ENCODE measurements at regions not wholly inside any gene's neighbourhood (a gene's known extent, or its start where the extent isn't known, plus 50 kb on each side); places are given as distances from the start of the nearest gene placed in this dataset.

DNA sequence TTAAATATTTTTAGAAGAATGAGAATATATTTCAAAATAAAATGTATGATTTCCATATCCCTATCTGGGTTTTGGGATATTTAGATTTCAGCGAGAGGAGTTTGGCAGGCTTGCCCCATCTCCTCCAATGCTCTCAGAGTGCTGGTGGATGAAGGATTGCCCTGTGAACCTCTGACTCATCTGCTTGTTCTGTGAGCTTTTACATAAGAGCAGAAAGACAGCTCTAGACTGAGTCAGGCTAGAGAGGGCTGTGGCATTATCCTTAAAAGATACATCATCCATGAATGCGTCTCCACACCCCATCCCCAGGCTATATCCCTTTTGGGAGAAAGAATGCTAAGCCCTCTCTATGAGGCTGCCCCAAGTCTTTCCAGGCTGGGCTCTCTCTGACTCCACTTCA is 190.6 kb downstream of the TUBA3C start:
- no peak for DNase-seq (ENCODE audit: low spot score in 2 of 2, unreplicated experiment in 2 of 2)
- H3K27me3 Mint-ChIP-seq (ENCODE audit: low read depth), result no peaks in the 10 kb centered on the region
- peaks cover 74% of the 10 kb centered on the region for H3K9me3 Mint-ChIP-seq
- H3K4me3 Mint-ChIP-seq, result no peak overlapping the region
- TF ChIP-seq, protein P1, sequence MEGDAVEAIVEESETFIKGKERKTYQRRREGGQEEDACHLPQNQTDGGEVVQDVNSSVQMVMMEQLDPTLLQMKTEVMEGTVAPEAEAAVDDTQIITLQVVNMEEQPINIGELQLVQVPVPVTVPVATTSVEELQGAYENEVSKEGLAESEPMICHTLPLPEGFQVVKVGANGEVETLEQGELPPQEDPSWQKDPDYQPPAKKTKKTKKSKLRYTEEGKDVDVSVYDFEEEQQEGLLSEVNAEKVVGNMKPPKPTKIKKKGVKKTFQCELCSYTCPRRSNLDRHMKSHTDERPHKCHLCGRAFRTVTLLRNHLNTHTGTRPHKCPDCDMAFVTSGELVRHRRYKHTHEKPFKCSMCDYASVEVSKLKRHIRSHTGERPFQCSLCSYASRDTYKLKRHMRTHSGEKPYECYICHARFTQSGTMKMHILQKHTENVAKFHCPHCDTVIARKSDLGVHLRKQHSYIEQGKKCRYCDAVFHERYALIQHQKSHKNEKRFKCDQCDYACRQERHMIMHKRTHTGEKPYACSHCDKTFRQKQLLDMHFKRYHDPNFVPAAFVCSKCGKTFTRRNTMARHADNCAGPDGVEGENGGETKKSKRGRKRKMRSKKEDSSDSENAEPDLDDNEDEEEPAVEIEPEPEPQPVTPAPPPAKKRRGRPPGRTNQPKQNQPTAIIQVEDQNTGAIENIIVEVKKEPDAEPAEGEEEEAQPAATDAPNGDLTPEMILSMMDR (IDR thresholded peaks at IDR 0.05; ENCODE audit: unreplicated experiment), result no peak
- peaks cover 12% of the 10 kb centered on the region for H3K36me3 Mint-ChIP-seq
- H3K27ac Mint-ChIP-seq, result no peak overlapping the region
- H3K4me1 Mint-ChIP-seq, result no peaks in the 10 kb centered on the region

DNA sequence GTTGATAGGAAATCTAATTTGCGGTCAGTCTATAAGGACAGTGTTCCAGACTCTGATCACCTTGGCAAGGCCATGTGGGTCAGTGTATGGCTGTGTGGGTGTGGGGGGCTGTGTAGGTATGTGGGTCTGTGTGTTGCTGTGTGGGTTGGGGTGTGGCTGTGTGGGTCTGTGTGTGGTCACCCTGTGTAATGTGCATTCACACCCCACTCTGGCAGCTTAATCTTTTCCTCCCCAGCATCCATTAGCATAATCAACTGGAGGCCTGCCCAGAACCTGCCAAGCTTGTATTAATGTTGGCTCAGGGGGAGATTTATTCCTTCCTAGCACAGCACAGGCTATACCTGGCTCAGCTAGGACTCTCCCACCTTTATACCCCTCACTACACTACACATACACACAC is 203.2 kb downstream of the TUBA3C start:
- no peaks in the 10 kb centered on the region for H3K4me1 Mint-ChIP-seq
- no peak overlapping the region for H3K27ac Mint-ChIP-seq
- DNase-seq (ENCODE audit: low spot score in 2 of 2, unreplicated experiment in 2 of 2), result no peak
- H3K9me3 Mint-ChIP-seq, result peaks cover 78% of the 10 kb centered on the region
- peaks cover 2% of the 10 kb centered on the region for H3K36me3 Mint-ChIP-seq
- no peak overlapping the region for H3K4me3 Mint-ChIP-seq
- TF ChIP-seq, protein P1 (IDR thresholded peaks at IDR 0.05; ENCODE audit: unreplicated experiment), result no peak
- no peaks in the 10 kb centered on the region for H3K27me3 Mint-ChIP-seq (ENCODE audit: low read depth)

DNA sequence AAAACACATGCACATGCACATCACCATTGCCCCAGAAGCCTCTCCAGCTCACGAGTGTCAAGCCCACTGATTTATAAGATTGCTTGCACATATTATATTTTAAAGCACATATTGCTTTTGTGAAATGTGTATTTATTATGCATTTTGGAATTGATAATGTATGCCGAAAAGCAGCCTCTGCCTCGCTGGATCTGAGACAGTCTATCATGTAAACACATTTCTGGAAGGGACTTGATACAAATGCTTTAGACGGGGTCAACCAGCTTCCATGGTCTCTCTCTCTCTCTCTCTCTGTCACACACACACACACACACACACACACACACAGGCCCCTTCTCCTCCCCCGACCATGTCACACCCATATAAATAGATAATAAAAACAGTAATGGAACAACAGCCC is 203.8 kb downstream of the TUBA3C start:
- Mint-ChIP-seq H3K27me3 (ENCODE audit: low read depth) (no peaks in the 10 kb centered on the region), H3K9me3 (peaks cover 78% of the 10 kb centered on the region), H3K36me3 (peaks cover 2% of the 10 kb centered on the region), H3K4me3 (no peak overlapping the region), H3K27ac (no peak overlapping the region), H3K4me1 (no peaks in the 10 kb centered on the region)
- TF ChIP-seq, protein P1 (IDR thresholded peaks at IDR 0.05; ENCODE audit: unreplicated experiment), result no peak
- DNase-seq (ENCODE audit: low spot score in 2 of 2, unreplicated experiment in 2 of 2), result no peak

DNA sequence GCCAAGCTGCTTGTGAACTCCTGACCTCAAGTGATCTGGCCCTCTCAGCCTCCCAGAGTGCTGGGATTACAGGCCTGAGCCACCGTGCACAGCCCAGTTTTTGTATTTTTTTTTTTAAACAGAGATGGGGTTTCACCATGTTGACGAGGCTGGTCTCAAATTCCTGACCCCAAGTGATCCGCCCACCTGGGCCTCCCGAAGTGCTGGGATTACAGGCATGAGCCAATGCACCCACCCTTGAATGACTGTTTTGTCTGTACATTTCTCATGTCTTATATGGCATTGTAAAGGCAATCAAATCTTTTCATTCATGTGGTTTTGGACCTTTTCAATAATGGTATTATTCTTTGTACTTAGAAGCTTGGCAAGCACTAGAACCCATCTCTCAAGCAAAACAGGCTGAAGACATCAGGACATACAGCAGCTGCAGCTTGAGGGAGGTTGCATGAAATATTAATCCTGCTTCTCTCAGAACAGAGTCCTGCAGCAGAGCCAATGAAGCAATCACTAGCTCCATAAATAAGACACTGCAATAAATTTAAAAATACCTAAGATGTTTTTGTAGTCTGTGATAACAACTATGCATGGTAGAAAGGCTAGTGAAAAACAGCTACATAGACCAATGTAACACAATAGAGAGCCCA is 209.9 kb downstream of the TUBA3C start:
- Mint-ChIP-seq H3K27me3 (ENCODE audit: low read depth) (no peaks in the 10 kb centered on the region), H3K9me3 (peaks cover 79% of the 10 kb centered on the region), H3K27ac (no peak overlapping the region), H3K4me3 (no peak overlapping the region), H3K36me3 (no peaks in the 10 kb centered on the region), H3K4me1 (no peaks in the 10 kb centered on the region)
- DNase-seq (ENCODE audit: low spot score in 2 of 2, unreplicated experiment in 2 of 2), result no peak
- TF ChIP-seq, protein P1 (IDR thresholded peaks at IDR 0.05; ENCODE audit: unreplicated experiment), result no peak

DNA sequence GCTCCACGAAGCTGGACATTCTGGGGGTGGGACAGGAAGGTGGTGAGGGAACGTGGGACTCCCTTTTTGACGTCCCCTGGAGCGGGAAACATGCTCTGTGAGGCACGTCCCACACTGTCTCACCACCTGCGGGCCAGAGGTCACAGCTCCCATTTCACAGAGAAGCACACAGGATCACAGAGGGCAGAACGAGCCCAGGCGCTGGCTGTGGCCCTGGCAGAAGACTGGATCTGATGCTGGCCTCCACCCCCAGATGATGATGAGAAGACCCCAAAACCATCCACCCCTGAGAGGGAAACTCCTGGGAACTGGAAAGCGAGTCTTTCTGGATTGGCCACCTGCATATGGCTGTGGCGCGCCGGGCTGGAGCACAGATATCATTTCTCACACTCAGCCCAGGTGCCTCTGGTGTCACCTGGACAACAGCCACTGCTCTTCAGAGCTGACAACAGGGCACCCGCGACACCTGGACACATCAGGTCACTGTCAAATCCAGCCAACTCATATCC is 216.2 kb downstream of the TUBA3C start:
- Mint-ChIP-seq H3K4me3 (no peak overlapping the region), H3K27me3 (ENCODE audit: low read depth) (no peaks in the 10 kb centered on the region), H3K4me1 (no peaks in the 10 kb centered on the region), H3K27ac (no peak overlapping the region), H3K36me3 (no peaks in the 10 kb centered on the region), H3K9me3 (peaks cover 44% of the 10 kb centered on the region)
- no peak for DNase-seq (ENCODE audit: low spot score in 2 of 2, unreplicated experiment in 2 of 2)
- TF ChIP-seq, protein P1 (IDR thresholded peaks at IDR 0.05; ENCODE audit: unreplicated experiment), result no peak

Measured in mesothelial cell of epicardium (in vitro differentiated cells).